Astrocyte of the cerebellum (primary cell): ENCODE measurements at regions not wholly inside any gene's neighbourhood (a gene's known extent, or its start where the extent isn't known, plus 50 kb on each side); places are given as distances from the start of the nearest gene placed in this dataset.

ENCODE experiments used
- DNase-seq: peaks from one replicate; pipeline ENCODE4 v3.0.0-alpha.2; 2011; ENCODE audit warnings: low read depth
- H3K4me3 ChIP-seq: 2 replicates; pipeline ENCODE4 v1.5.1; 2011; ENCODE audit warnings: mild to moderate bottlenecking, low read depth, low read length, moderate library complexity
- in situ Hi-C: cut with HindIII; loops from 2 replicates; pipeline ENCODE4 v1.10.0; 2017; ENCODE audit warnings: low sequenced_read_pairs
- TF ChIP-seq, protein P1 (sequence below): IDR thresholded peaks from 2 replicates; pipeline ENCODE4 v1.5.1; 2012; ENCODE audit warnings: low read length, low read depth, moderate library complexity, mild to moderate bottlenecking; ENCODE audit errors: missing control alignments

DNA sequence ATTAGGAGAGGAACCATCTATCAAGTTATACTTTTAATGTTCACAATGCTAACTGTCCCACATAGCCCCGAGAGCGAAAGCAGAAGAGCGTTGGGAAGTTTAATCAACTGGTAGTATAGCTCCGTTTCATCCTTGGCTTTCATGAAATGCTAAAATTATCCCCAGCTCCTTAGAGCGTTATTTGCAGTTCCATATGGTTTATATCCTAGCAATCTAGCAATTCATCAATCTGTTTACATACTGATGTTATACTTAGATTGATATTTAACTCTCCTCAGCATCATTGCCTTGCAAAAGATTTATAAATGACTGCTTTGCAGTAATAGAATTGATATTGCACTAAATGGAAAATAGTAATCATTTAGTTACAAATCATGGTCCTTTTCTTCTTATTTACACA, 419.8 kb downstream of the COG6 start:
- no peak for DNase-seq
- TF ChIP-seq, protein P1, sequence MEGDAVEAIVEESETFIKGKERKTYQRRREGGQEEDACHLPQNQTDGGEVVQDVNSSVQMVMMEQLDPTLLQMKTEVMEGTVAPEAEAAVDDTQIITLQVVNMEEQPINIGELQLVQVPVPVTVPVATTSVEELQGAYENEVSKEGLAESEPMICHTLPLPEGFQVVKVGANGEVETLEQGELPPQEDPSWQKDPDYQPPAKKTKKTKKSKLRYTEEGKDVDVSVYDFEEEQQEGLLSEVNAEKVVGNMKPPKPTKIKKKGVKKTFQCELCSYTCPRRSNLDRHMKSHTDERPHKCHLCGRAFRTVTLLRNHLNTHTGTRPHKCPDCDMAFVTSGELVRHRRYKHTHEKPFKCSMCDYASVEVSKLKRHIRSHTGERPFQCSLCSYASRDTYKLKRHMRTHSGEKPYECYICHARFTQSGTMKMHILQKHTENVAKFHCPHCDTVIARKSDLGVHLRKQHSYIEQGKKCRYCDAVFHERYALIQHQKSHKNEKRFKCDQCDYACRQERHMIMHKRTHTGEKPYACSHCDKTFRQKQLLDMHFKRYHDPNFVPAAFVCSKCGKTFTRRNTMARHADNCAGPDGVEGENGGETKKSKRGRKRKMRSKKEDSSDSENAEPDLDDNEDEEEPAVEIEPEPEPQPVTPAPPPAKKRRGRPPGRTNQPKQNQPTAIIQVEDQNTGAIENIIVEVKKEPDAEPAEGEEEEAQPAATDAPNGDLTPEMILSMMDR: no peak
- in situ Hi-C loops: no loop called here
- H3K4me3 ChIP-seq: no peak overlapping the region

DNA sequence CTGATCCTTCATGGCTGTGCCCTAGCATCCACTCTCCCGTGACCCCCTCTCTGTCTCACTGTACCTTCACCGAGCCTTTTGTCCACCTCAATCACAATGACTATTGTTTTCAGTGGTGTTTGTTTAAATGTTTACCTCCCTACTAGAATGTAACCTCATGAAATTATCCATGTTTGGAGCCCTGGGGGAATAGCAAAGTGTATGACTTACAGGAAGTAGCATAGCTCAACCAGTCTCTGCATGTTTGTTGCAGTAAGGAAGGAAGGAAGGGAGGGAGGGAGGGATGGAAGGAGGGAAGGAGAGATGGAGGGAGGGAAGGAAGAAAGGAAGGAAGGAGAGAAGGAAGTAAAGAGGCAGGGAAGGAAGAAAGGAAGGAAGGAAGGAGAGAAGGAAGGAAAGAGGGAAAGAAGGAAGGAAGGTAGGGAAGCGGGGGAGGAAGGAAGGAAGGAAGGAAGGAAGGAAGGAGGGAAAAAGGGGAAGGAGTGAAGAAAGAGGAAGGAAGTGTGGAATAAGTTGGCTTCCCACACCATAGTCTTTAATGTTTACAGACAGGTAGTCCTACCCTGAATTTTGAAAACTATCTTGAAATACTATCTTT, 421.4 kb downstream of the COG6 start:
- DNase-seq: no peak
- no peak overlapping the region for H3K4me3 ChIP-seq
- in situ Hi-C loops: no loop called here
- TF ChIP-seq, protein P1: no peak

DNA sequence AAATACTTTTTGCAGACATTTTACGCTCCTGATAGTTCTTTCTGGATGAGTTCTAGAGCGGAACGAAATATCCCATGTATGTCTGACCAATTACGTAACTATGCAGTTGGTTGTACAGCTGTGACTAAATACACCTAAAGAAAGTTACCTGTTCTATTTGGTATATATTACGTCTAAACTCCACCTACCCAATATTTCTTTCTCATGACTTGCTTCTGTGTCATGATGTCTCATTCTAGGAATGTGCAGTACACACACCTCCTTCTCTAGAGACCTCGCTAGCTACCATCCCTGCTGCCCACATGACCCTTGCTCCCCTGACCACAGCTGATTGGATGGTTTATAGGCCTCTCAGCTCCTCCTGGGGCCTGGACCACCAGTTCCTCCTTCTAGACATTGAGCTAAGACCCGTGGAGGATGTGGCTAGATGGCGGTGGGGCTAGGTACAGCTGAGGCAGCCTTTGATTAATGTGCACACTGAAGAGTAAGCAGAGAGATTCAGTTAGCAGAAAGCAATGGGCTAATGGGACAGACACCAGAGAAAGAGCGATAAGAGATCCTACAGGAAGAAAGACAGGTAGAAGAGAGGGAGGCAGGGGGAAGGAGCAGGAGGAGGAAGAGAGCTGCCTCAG, 422.1 kb downstream of the COG6 start:
- no peak for DNase-seq
- H3K4me3 ChIP-seq: no peak overlapping the region
- in situ Hi-C loops: no loop called here
- TF ChIP-seq, protein P1: no peak

DNA sequence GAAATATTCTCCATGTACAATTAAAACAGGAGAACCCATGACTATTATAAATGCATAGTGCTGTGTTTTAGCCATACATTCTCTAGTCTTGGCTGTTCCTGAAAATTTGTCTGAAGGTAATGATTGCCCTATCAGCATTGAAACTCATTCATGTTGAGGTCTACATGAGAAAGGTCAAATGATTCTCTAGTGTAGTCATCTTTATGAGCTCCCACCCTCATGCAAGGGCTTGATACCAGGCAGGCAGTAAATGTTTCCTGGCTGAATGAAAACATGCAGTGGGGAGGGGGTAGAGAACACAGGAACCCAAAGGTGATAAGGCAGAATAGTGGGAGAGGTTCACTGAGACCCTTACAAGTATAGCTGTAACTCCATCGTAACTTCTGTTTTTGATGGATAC, 424.3 kb downstream of the COG6 start:
- no peak overlapping the region for H3K4me3 ChIP-seq
- TF ChIP-seq, protein P1: no peak
- in situ Hi-C loops: no loop called here
- no peak for DNase-seq

DNA sequence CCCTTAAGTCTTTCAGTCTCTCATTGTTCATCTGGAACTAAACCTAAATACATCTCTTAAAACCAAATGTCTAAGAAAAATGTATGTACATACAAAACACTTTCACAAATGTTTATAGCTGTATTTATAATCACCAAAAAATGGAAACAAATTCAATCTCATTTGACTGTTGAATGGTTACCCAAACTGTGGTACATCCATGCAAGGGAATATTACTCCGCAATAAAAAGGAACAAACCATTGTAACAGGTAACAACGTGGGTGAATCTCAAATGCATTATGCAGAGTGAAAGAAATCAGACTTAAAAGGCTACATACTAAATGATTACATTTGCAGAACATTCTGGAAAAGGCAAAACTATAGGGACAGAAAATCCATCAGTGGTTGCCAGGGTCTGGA, 425.2 kb downstream of the COG6 start:
- H3K4me3 ChIP-seq: no peak overlapping the region
- in situ Hi-C loops: no loop called here
- TF ChIP-seq, protein P1: no peak
- no peak for DNase-seq

DNA sequence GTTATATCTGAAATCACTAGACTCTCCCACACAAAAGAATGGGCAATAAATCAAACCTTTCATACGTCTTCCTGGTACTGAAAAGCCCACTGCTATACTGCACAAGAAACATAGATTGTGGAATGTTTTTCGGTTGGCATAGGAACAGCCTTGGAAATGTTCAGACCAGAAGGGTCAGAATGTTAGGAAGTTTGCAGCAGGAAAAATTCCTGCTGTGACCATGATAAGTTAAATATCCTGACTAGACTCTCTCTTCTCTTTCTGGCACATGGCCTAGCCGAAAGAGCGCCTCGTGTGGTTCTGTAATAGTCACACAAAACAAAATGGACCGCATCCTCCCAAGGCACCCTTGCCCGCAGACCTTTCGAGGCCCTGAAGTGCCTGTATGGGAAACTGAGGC, 427.2 kb downstream of the COG6 start:
- in situ Hi-C loops: no loop called here
- TF ChIP-seq, protein P1: no peak
- peak; percentile 12 for DNase-seq
- no peak overlapping the region for H3K4me3 ChIP-seq
